Keratinocyte (primary cell): ENCODE measurements at regions not wholly inside any gene's neighbourhood (a gene's known extent, or its start where the extent isn't known, plus 50 kb on each side); places are given as distances from the start of the nearest gene placed in this dataset.

ENCODE experiments used
- DNase-seq: peaks from one replicate; pipeline ENCODE4 v3.0.0-alpha.2; 2011; ENCODE audit warnings: low read depth, missing footprints, low spot score
- FAIRE-seq: peaks from 2 replicates; lab custom pipeline; 2011; peaks lifted over from hg19 to GRCh38; lab: Jason Lieb, UNC
- H2AFZ ChIP-seq: 2 replicates; pipeline ENCODE4 v1.6.0; 2012; ENCODE audit warnings: low read length, control low read depth, inconsistent platforms; ENCODE audit not compliant: control insufficient read depth
- H3K27ac ChIP-seq: 2 replicates; pipeline ENCODE4 v1.5.1; 2011; ENCODE audit warnings: low read length; ENCODE audit not compliant: control insufficient read depth, insufficient read depth
- H3K27me3 ChIP-seq: 3 replicates; pipeline ENCODE4 v1.6.0; 2011; ENCODE audit warnings: low read length; ENCODE audit not compliant: control insufficient read depth, insufficient read depth; ENCODE audit errors: extremely low read depth
- H3K36me3 ChIP-seq, 2 experiments: 2 replicates in 1 of 2; 3 replicates in 1 of 2; pipeline ENCODE4 v1.5.1; 2011; ENCODE audit warnings: low read length in 2 of 2, mild to moderate bottlenecking in 1 of 2; ENCODE audit not compliant: control insufficient read depth in 2 of 2, insufficient read depth in 2 of 2; ENCODE audit errors: extremely low read depth in 1 of 2
- H3K4me1 ChIP-seq: 3 replicates; pipeline ENCODE4 v1.5.1; 2011; ENCODE audit warnings: low read length; ENCODE audit not compliant: control insufficient read depth, insufficient read depth; ENCODE audit errors: extremely low read depth
- H3K4me2 ChIP-seq: 3 replicates; pipeline ENCODE4 v1.6.0; 2011; ENCODE audit warnings: low read depth, low read length; ENCODE audit not compliant: control insufficient read depth, insufficient read depth; ENCODE audit errors: extremely low read depth
- H3K4me3 ChIP-seq, 3 experiments: fragments of 200-600 bp in 1 of 3; sonication (generic) in 1 of 3; 2 replicates in 2 of 3; 3 replicates in 1 of 3; pipeline ENCODE4 v1.5.1; 2011 to 2016; ENCODE audit warnings: low read length in 3 of 3, mild to moderate bottlenecking in 3 of 3, control low read depth in 2 of 3, inconsistent platforms in 1 of 3, low read depth in 1 of 3, mixed read lengths in 1 of 3, mixed run types in 1 of 3, moderate library complexity in 1 of 3; ENCODE audit not compliant: control insufficient read depth in 2 of 3, insufficient read depth in 2 of 3; ENCODE audit errors: extremely low read depth in 1 of 3
- H3K79me2 ChIP-seq: 2 replicates; pipeline ENCODE4 v1.6.0; 2012; ENCODE audit warnings: low read length; ENCODE audit not compliant: control insufficient read depth, insufficient read depth
- H3K9ac ChIP-seq: 3 replicates; pipeline ENCODE4 v1.6.0; 2011; ENCODE audit warnings: low read length; ENCODE audit not compliant: control insufficient read depth, insufficient read depth; ENCODE audit errors: extremely low read depth
- H3K9me1 ChIP-seq: 3 replicates; pipeline ENCODE4 v1.6.0; 2011; ENCODE audit warnings: low read length; ENCODE audit not compliant: control insufficient read depth, insufficient read depth; ENCODE audit errors: extremely low read depth
- H3K9me3 ChIP-seq: 2 replicates; pipeline ENCODE4 v1.5.1; 2012; ENCODE audit warnings: low read depth, low read length; ENCODE audit not compliant: control insufficient read depth
- H4K20me1 ChIP-seq: 3 replicates; pipeline ENCODE4 v1.6.0; 2011; ENCODE audit warnings: low read length; ENCODE audit not compliant: control insufficient read depth, insufficient read depth; ENCODE audit errors: extremely low read depth
- EZH2 ChIP-seq: IDR thresholded peaks from one replicate; pipeline ENCODE4 v1.6.1; 2012; ENCODE audit warnings: inconsistent platforms, mild to moderate bottlenecking, low read length, moderate library complexity
- dilution Hi-C: fragments of 300-500 bp; cut with MboI; formaldehyde crosslinking; loops from one replicate; pipeline ENCODE4 v1.7.0; 2020; ENCODE audit warnings: low sequenced_read_pairs; ENCODE audit not compliant: extremely low pct_ligation_motif_present
- TF ChIP-seq, protein P1 (sequence below), 3 experiments: IDR thresholded peaks in 1 of 3; conservative IDR thresholded peaks in 1 of 3; optimal IDR thresholded peaks in 1 of 3; 2 replicates in 2 of 3; 3 replicates in 1 of 3; pipeline versions ENCODE3 to v1.5.1; 2011; ENCODE audit warnings: low read length in 3 of 3, mild to moderate bottlenecking in 3 of 3, moderate library complexity in 2 of 3, control low read depth in 1 of 3, inconsistent platforms in 1 of 3; ENCODE audit not compliant: insufficient read depth in 2 of 3; ENCODE audit errors: extremely low read depth in 1 of 3

DNA sequence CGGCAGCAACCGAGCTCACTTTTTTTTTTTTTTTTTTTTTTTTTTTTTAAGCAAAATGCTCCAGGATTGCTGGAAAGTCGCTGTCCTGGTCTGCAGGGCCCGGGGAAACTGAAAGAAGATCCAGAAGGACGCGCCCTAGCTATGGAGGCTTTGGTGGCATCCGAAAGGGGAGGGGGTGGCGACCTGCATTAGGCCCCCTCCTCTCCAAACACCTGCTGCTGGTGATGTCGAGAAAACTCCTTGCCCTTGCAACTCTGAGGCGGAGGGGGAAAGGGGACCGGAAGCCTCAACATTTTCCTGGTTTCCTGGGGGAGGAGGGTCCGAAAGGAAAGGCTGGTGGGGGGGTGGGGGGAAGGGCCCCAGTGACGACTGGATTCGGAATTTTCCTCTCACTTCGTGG, 421.1 kb downstream of the VRK1 start:
- Histone ChIP-seq H3K4me2 (peak overlapping the region; percentile 86), H3K9me1 (no peaks in the 10 kb centered on the region), H2AFZ (no peak overlapping the region), H3K79me2 (no peaks in the 10 kb centered on the region), H3K4me3 (peak overlapping the region in 1 of 3 experiments; percentile 44), H3K9me3 (no peaks in the 10 kb centered on the region), H3K36me3 (no peaks in the 10 kb centered on the region), H3K27ac (no peak overlapping the region), H3K9ac (no peak overlapping the region), H4K20me1 (no peaks in the 10 kb centered on the region), H3K27me3 (peaks cover 59% of the 10 kb centered on the region), H3K4me1 (no peaks in the 10 kb centered on the region)
- no peak for TF ChIP-seq EZH2
- TF ChIP-seq, protein P1, sequence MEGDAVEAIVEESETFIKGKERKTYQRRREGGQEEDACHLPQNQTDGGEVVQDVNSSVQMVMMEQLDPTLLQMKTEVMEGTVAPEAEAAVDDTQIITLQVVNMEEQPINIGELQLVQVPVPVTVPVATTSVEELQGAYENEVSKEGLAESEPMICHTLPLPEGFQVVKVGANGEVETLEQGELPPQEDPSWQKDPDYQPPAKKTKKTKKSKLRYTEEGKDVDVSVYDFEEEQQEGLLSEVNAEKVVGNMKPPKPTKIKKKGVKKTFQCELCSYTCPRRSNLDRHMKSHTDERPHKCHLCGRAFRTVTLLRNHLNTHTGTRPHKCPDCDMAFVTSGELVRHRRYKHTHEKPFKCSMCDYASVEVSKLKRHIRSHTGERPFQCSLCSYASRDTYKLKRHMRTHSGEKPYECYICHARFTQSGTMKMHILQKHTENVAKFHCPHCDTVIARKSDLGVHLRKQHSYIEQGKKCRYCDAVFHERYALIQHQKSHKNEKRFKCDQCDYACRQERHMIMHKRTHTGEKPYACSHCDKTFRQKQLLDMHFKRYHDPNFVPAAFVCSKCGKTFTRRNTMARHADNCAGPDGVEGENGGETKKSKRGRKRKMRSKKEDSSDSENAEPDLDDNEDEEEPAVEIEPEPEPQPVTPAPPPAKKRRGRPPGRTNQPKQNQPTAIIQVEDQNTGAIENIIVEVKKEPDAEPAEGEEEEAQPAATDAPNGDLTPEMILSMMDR (optimal IDR thresholded peaks at IDR 0.05 in 1 of 3, IDR thresholded peaks at IDR 0.05 in 1 of 3, conservative IDR thresholded peaks at IDR 0.05 in 1 of 3; ENCODE audit: extremely low read depth in 1 of 3, insufficient read depth in 2 of 3, low read length in 3 of 3) = no peak
- dilution Hi-C loops = no loop called here
- no peak for FAIRE-seq
- DNase-seq = no peak

DNA sequence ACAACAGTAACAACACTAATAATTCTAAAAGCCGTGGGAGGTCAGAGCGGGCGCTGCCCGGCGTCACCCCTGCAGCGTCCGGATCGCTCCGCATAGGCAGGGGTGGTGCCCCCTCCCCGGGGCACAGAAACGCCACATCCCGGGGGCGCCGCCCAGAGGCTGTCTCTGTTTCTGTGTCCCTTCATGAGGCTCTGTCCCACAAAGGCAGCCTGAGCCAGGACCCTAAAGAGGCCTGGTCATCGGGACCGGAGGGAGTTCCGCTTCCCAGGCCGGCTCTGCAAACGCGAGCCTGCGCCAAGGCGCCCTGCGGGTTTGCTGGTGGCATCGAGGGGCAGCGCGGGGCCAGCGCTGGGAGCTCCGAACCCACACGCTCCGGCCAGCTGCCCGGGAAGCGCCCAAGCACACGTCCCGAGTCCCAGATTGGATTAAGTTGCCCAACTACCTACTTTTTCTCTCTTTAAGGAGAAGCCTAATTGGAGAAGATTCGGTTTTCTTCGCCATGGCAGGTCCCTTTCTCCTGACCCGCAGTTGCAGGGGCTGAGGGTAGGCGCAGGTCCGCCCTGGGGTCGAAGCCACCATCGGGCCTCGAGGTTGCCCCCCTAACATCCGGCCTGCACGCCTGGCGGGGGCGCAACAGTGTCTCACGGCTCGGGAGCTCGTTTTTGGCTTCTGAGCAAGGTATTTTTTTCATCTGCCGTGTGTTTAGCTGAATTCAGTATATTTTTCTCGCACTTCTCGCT, 421.7 kb downstream of the VRK1 start:
- Histone ChIP-seq H3K9me1 (no peaks in the 10 kb centered on the region), H3K27me3 (peaks cover 53% of the 10 kb centered on the region), H3K27ac (no peak overlapping the region), H3K4me1 (no peaks in the 10 kb centered on the region), H3K4me2 (peak overlapping the region; percentile 86), H4K20me1 (no peaks in the 10 kb centered on the region), H2AFZ (peak overlapping the region; percentile 40), H3K4me3 (peak overlapping the region; percentile 31 to 58 (median 44)), H3K36me3 (no peaks in the 10 kb centered on the region), H3K9ac (no peak overlapping the region), H3K79me2 (no peaks in the 10 kb centered on the region), H3K9me3 (no peaks in the 10 kb centered on the region)
- no peak for DNase-seq
- TF ChIP-seq, protein P1 (optimal IDR thresholded peaks at IDR 0.05 in 1 of 3, IDR thresholded peaks at IDR 0.05 in 1 of 3, conservative IDR thresholded peaks at IDR 0.05 in 1 of 3; ENCODE audit: extremely low read depth in 1 of 3, insufficient read depth in 2 of 3, low read length in 3 of 3) = peak in 1 of 3 experiments; percentile 9
- no peak for TF ChIP-seq EZH2
- FAIRE-seq = no peak
- dilution Hi-C loops = no loop called here
